K562 (cell line): ENCODE measurements at regions not wholly inside any gene's neighbourhood (a gene's known extent, or its start where the extent isn't known, plus 50 kb on each side); places are given as distances from the start of the nearest gene placed in this dataset.
"Not testable (repeated sequence)": the region's sequence is repeated elsewhere in the genome, so short reads cannot be mapped to it uniquely, and the experiment has no call there.

Experiments used
- ATAC-seq: fragments of 200-7000 bp; cut with Tn5 transposase; 3 replicates; pipeline ENCODE4 v1.9.1; 2020; ENCODE audit warnings: moderate library complexity
- BruUV-seq: library from RNA; stranded (reverse); fragments of 400-500 nt; replicated peaks from 2 replicates; lab custom pipeline; 2021; lab: Mats Ljungman, UMichigan
- CTCF ChIA-PET: fragments of 300-600 bp; formaldehyde crosslinking; extraction: SDS; loops from one replicate; lab custom pipeline; 2021; ENCODE audit warnings: low intra/inter-chr PET ratio; lab: Yijun Ruan, JAX
- POLR2A ChIA-PET: fragments of 300-600, 350-650 bp; sonication (Branson Sonifier 250); formaldehyde crosslinking; extraction: SDS; loops from one replicate; lab custom pipeline; 2021; ENCODE audit warnings: antibody characterized with exemption, inconsistent platforms; lab: Yijun Ruan, JAX
- DNase-seq, 4 experiments: peaks; one replicate each; pipeline versions ENCODE4 v3.0.0 to v3.0.0-alpha.2; 2011 to 2018; ENCODE audit warnings: low spot score in 3 of 4, mixed read lengths in 3 of 4; ENCODE audit errors: extremely low read depth in 1 of 4
- FAIRE-seq: peaks from 2 replicates; lab custom pipeline; 2011; peaks lifted over from hg19 to GRCh38; lab: Jason Lieb, UNC
- H2AFZ ChIP-seq: 2 replicates; pipeline ENCODE4 v1.6.0; 2011; ENCODE audit warnings: low read depth, low read length, control low read depth, inconsistent platforms
- H3K27ac ChIP-seq: fragments of 200-600 bp; 3 replicates; pipeline ENCODE4 v1.8.0; 2011; ENCODE audit warnings: low read depth, mild to moderate bottlenecking, control low read depth, inconsistent platforms, low read length, moderate library complexity, mixed read lengths; ENCODE audit errors: extremely low read depth
- H3K27me3 ChIP-seq, 2 experiments: fragments of 300-600 bp in 1 of 2; 2 replicates in 1 of 2; 3 replicates in 1 of 2; pipeline versions ENCODE4 v1.6.0 to v1.8.0; 2011; ENCODE audit warnings: inconsistent platforms in 2 of 2, low read length in 2 of 2, mild to moderate bottlenecking in 1 of 2, mixed read lengths in 1 of 2, moderate library complexity in 1 of 2; ENCODE audit not compliant: control insufficient read depth in 2 of 2, insufficient read depth in 2 of 2
- H3K36me3 ChIP-seq: fragments of 300-600 bp; 3 replicates; pipeline ENCODE4 v1.8.0; 2011; ENCODE audit warnings: mild to moderate bottlenecking, low read length, inconsistent platforms; ENCODE audit not compliant: control insufficient read depth, insufficient read depth
- H3K4me1 ChIP-seq, 2 experiments: fragments of 200-600 bp in 1 of 2; replicated peaks in 1 of 2; 2 replicates in 1 of 2; 3 replicates in 1 of 2; pipeline versions ENCODE4 v1.5.1 to v1.8.0; 2011; ENCODE audit warnings: inconsistent platforms in 2 of 2, low read length in 2 of 2, mild to moderate bottlenecking in 1 of 2, mixed read lengths in 1 of 2, moderate library complexity in 1 of 2; ENCODE audit not compliant: control insufficient read depth in 2 of 2, insufficient read depth in 2 of 2
- H3K4me2 ChIP-seq: 2 replicates; pipeline ENCODE4 v1.6.1; 2011; ENCODE audit warnings: low read length, control low read depth, inconsistent platforms, mixed read lengths; ENCODE audit not compliant: insufficient read depth
- H3K4me3 ChIP-seq: fragments of 200-600 bp; sonication (generic), shearing (Covaris generic); 2 replicates; pipeline ENCODE4 v1.5.1; 2016; ENCODE audit warnings: control low read depth, inconsistent platforms
- H3K79me2 ChIP-seq: fragments of 200-600 bp; 3 replicates; pipeline ENCODE4 v1.8.0; 2011; ENCODE audit warnings: low read length, inconsistent platforms; ENCODE audit not compliant: control insufficient read depth, insufficient read depth
- H3K9ac ChIP-seq, 2 experiments: 2 replicates each; pipeline versions ENCODE4 v1.6.0 to v1.6.1; 2011; ENCODE audit warnings: low read depth in 2 of 2, low read length in 2 of 2, control low read depth in 1 of 2, inconsistent platforms in 1 of 2, mild to moderate bottlenecking in 1 of 2, mixed read lengths in 1 of 2; ENCODE audit not compliant: insufficient read depth in 1 of 2
- H3K9me1 ChIP-seq: one replicate; pipeline ENCODE4 v1.6.0; 2011; ENCODE audit warnings: inconsistent platforms, mild to moderate bottlenecking, low read length, moderate library complexity; ENCODE audit not compliant: control insufficient read depth, insufficient read depth
- H3K9me3 ChIP-seq: replicated peaks from 2 replicates; pipeline ENCODE4 v1.5.1; 2011; ENCODE audit warnings: low read depth, low read length, inconsistent platforms; ENCODE audit not compliant: control insufficient read depth, insufficient read depth
- H4K20me1 ChIP-seq: replicated peaks from 2 replicates; pipeline ENCODE4 v1.6.1; 2011; ENCODE audit warnings: low read length, inconsistent platforms, mixed read lengths; ENCODE audit not compliant: control insufficient read depth, insufficient read depth
- BCL6 ChIP-seq: fragments of 250-450 bp; sonication (Bioruptor Pico); IDR thresholded peaks from 2 replicates; pipeline ENCODE4 v1.4.0; 2020
- CBFB ChIP-seq: sonication (generic); formaldehyde crosslinking; IDR thresholded peaks from 2 replicates; pipeline ENCODE4 v1.4.0; 2020; ENCODE audit warnings: mild to moderate bottlenecking, missing genetic modification reagents
- CEBPB ChIP-seq: fragments of 450-650 bp; IDR thresholded peaks from 2 replicates; pipeline ENCODE4 v1.6.1; 2016; ENCODE audit warnings: missing genetic modification characterization, missing compliant biosample characterization
- HDAC2 ChIP-seq: fragments of 450-650 bp; IDR thresholded peaks from 2 replicates; pipeline ENCODE4 v1.6.1; 2016; ENCODE audit warnings: mild to moderate bottlenecking
- HNRNPLL ChIP-seq: fragments of 200-400 bp; formaldehyde crosslinking; IDR thresholded peaks from 2 replicates; pipeline ENCODE4 v1.6.1; 2017; ENCODE audit warnings: low read length, low read depth, mild to moderate bottlenecking; ENCODE audit not compliant: poor library complexity, severe bottlenecking
- KAT8 ChIP-seq: fragments of 450-650 bp; IDR thresholded peaks from 2 replicates; pipeline ENCODE4 v1.6.1; 2016; ENCODE audit warnings: low read depth, mild to moderate bottlenecking
- KLF16 ChIP-seq: IDR thresholded peaks from 2 replicates; pipeline ENCODE4 v1.6.1; 2016; ENCODE audit warnings: antibody characterized with exemption
- LEF1 ChIP-seq: fragments of 450-650 bp; IDR thresholded peaks from 2 replicates; pipeline ENCODE4 v1.6.1; 2016; ENCODE audit warnings: mild to moderate bottlenecking
- MTF1 ChIP-seq: fragments of 250-450 bp; sonication (Bioruptor Pico); IDR thresholded peaks from 2 replicates; pipeline ENCODE4 v1.9.0; 2021; ENCODE audit warnings: moderate library complexity, mild to moderate bottlenecking, inconsistent platforms, borderline replicate concordance
- NR0B1 ChIP-seq: fragments of 450-650 bp; IDR thresholded peaks from one replicate; pipeline ENCODE4 v1.6.1; 2018; ENCODE audit warnings: mild to moderate bottlenecking, moderate library complexity; ENCODE audit not compliant: partially characterized antibody
- POLR2A ChIP-seq: fragments of 450-650 bp; conservative IDR thresholded peaks from 2 replicates; pipeline ENCODE4 v1.6.1; 2016
- PTRF ChIP-seq: fragments of 450-650 bp; IDR thresholded peaks from 2 replicates; pipeline ENCODE4 v1.6.1; 2016; ENCODE audit warnings: mild to moderate bottlenecking, missing genetic modification characterization, missing compliant biosample characterization
- XRCC3 ChIP-seq: fragments of 450-650 bp; IDR thresholded peaks from 2 replicates; pipeline ENCODE4 v1.6.1; 2017; ENCODE audit warnings: mild to moderate bottlenecking, moderate library complexity
- ZNF140 ChIP-seq: fragments of 250-450 bp; sonication (Bioruptor Pico); IDR thresholded peaks from 2 replicates; pipeline ENCODE4 v1.8.0; 2021; ENCODE audit warnings: moderate library complexity, mild to moderate bottlenecking, inconsistent platforms
- ZNF232 ChIP-seq: sonication (generic); formaldehyde crosslinking; IDR thresholded peaks from 2 replicates; pipeline ENCODE4 v1.8.0; 2022; ENCODE audit warnings: mild to moderate bottlenecking, missing genetic modification reagents
- ZNF41 ChIP-seq: fragments of 250-450 bp; sonication (Bioruptor Pico); conservative IDR thresholded peaks from 2 replicates; pipeline ENCODE4 v1.4.0; 2020; ENCODE audit warnings: mild to moderate bottlenecking
- WGBS: fragments of 100-300 bp; shearing (Covaris generic); methylation state at CpG from one replicate; pipeline ENCODE4 v1.1.6; 2016; ENCODE audit warnings: low coverage, mixed read lengths; ENCODE audit not compliant: insufficient coverage; ENCODE audit errors: missing lambda C conversion rate; 5-methylcytosine and 5-hydroxymethylcytosine counted together
- in situ Hi-C: fragments of 300-500 bp; cut with MboI; formaldehyde crosslinking; loops from 4 replicates; pipeline ENCODE4 v1.15.0; 2018; ENCODE audit warnings: inconsistent platforms, mixed read lengths
- intact Hi-C: fragments of 100-400 bp; cut with micrococcal nuclease; formaldehyde crosslinking; loops from 2 replicates; pipeline ENCODE4 v1.14.2; 2022

GRCh38 chr16:64074706-64075105, 1047.2 kb downstream of the CDH11 start:
- no peak overlapping the region for H3K9ac ChIP-seq
- FAIRE-seq (no peak), DNase-seq (no peak), ATAC-seq (no peak)
- ChIA-PET POLR2A (no interaction called here), CTCF (no interaction called here)
- no TSS peak for BruUV-seq
- H3K27me3 ChIP-seq: no peaks in the 10 kb centered on the region
- no peak overlapping the region for H3K4me3 ChIP-seq
- no peaks in the 10 kb centered on the region for H3K4me1 ChIP-seq
- H3K9me3 ChIP-seq: no peaks in the 10 kb centered on the region
- intact Hi-C loops: no loop called here
- no peak for TF ChIP-seq PTRF (tag)
- no peak for TF ChIP-seq HNRNPLL
- TF ChIP-seq BCL6: no peak
- TF ChIP-seq MTF1 (CRISPR knock-in tag): no peak
- TF ChIP-seq POLR2A: no peak
- TF ChIP-seq KLF16: no peak
- TF ChIP-seq HDAC2: no peak
- TF ChIP-seq NR0B1: no peak
- no peak for TF ChIP-seq XRCC3
- TF ChIP-seq ZNF232: no peak
- TF ChIP-seq LEF1: no peak
- no peak for TF ChIP-seq KAT8
- TF ChIP-seq CBFB (CRISPR knock-in tag): no peak
- TF ChIP-seq ZNF41 (CRISPR knock-in tag): no peak
- TF ChIP-seq CEBPB (tag): no peak
- TF ChIP-seq ZNF140: no peak
- in situ Hi-C loops: no loop called here
- no peaks in the 10 kb centered on the region for H3K79me2 ChIP-seq
- no peaks in the 10 kb centered on the region for H4K20me1 ChIP-seq
- H3K27ac ChIP-seq: no peak overlapping the region
- H2AFZ ChIP-seq: no peak overlapping the region
- H3K36me3 ChIP-seq: no peaks in the 10 kb centered on the region
- H3K9me1 ChIP-seq: no peaks in the 10 kb centered on the region
- 3% methylated on average over 3 of the region's 3 CpGs for WGBS
- no peak overlapping the region for H3K4me2 ChIP-seq

- in situ Hi-C loops: not testable (repeated sequence)
These were observed 1049.6 kb downstream of the CDH11 start for GRCh38 chr16:64072131-64072730.

More at GRCh38 chr16:64072131-64072730, 1049.6 kb downstream of the CDH11 start:
- intact Hi-C loops, H3K4me1 ChIP-seq, H3K4me3 ChIP-seq, H3K27ac ChIP-seq, H3K9me1 ChIP-seq, CTCF ChIA-PET, H3K4me2 ChIP-seq, H3K36me3 ChIP-seq, ATAC-seq, H3K27me3 ChIP-seq, H4K20me1 ChIP-seq, H2AFZ ChIP-seq, H3K79me2 ChIP-seq, BruUV-seq, H3K9me3 ChIP-seq, DNase-seq, FAIRE-seq, POLR2A ChIA-PET, H3K9ac ChIP-seq: not testable (repeated sequence)
- WGBS: under 1% methylated on average over 23 of the region's 34 CpGs
